ENCODE measurements at regions not wholly inside any gene's neighbourhood (a gene's known extent, or its start where the extent isn't known, plus 50 kb on each side); places are given as distances from the start of the nearest gene placed in this dataset.

DNA sequence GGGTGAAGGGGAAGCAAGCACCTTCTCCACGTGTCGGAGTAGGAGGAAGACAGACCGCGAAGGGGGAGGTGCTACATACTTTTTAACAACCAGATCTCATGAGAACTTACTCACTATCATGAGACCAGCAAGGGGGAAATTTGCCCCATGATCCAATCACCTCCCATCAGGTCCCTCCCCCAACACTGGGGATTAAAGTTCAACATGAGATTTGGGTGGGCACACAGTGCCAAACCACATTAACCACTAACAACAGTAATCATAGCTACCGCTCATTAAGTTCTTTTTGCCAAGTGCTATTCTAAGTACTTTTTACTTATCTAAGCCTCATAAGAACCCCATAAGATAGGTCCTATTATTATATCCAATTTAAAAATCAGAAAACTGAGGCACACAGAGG lies 450.5 kb upstream of the DDI1 start:
- TF ChIP-seq POLR2A (IDR thresholded peaks at IDR 0.05) (no peak), POLR2AphosphoS5 (IDR thresholded peaks at IDR 0.05) (no peak)
